PFSK-1 (cell line): ENCODE measurements at regions not wholly inside any gene's neighbourhood (a gene's known extent, or its start where the extent isn't known, plus 50 kb on each side); places are given as distances from the start of the nearest gene placed in this dataset.

Experiments used
- POLR2AphosphoS5 ChIP-seq: IDR thresholded peaks from 2 replicates; pipeline ENCODE4 v1.6.1; 2012; ENCODE audit warnings: low read depth, mild to moderate bottlenecking, control low read depth, low read length, moderate library complexity
- REST ChIP-seq, 2 experiments: IDR thresholded peaks; 2 replicates each; pipeline versions ENCODE4 v1.6.1 to v1.8.0; 2011 to 2012; ENCODE audit warnings: low read depth in 2 of 2, low read length in 2 of 2, control low read depth in 1 of 2, inconsistent platforms in 1 of 2, mild to moderate bottlenecking in 1 of 2, moderate library complexity in 1 of 2; ENCODE audit not compliant: insufficient read depth in 1 of 2
- SIN3A ChIP-seq: IDR thresholded peaks from 2 replicates; pipeline ENCODE4 v1.6.1; 2012; ENCODE audit warnings: mild to moderate bottlenecking, low read length, moderate library complexity, borderline replicate concordance; ENCODE audit not compliant: insufficient read depth

GRCh38 chr3:168722091-168722490, 626.4 kb upstream of the GOLIM4 start:
- TF ChIP-seq POLR2AphosphoS5 (no peak), REST (IDR thresholded peaks at IDR 0.05; ENCODE audit: insufficient read depth in 1 of 2, low read depth in 2 of 2, low read length in 2 of 2) (no peak), SIN3A (no peak)
